Nephron (organoid): ENCODE measurements at regions not wholly inside any gene's neighbourhood (a gene's known extent, or its start where the extent isn't known, plus 50 kb on each side); places are given as distances from the start of the nearest gene placed in this dataset.

ENCODE experiments used
- H3K27ac Mint-ChIP-seq, 3 experiments: 2 replicates each; pipeline ENCODE4 v1.8.0; 2020; ENCODE audit warnings: mixed read lengths in 3 of 3, mild to moderate bottlenecking in 2 of 3, moderate library complexity in 1 of 3
- H3K27me3 Mint-ChIP-seq: 2 replicates; pipeline ENCODE4 v1.8.0; 2021; ENCODE audit warnings: low read depth, mild to moderate bottlenecking, moderate library complexity, mixed read lengths
- H3K36me3 Mint-ChIP-seq: 2 replicates; pipeline ENCODE4 v1.8.0; 2020; ENCODE audit warnings: low read depth, mixed read lengths
- H3K4me1 Mint-ChIP-seq: 2 replicates; pipeline ENCODE4 v1.8.0; 2020; ENCODE audit warnings: mixed read lengths
- H3K4me3 Mint-ChIP-seq, 3 experiments: 2 replicates each; pipeline ENCODE4 v1.8.0; 2020; ENCODE audit warnings: mild to moderate bottlenecking in 3 of 3, mixed read lengths in 3 of 3, moderate library complexity in 2 of 3
- H3K9me3 Mint-ChIP-seq: 2 replicates; pipeline ENCODE4 v1.8.0; 2020; ENCODE audit warnings: mixed read lengths
- CTCF ChIP-seq, 3 experiments: fragments of 200-600 bp; sonication (generic); IDR thresholded peaks; one replicate each; pipeline ENCODE4 v1.5.0; 2021; ENCODE audit warnings: antibody characterized with exemption in 3 of 3; ENCODE audit not compliant: unreplicated experiment in 3 of 3

GRCh38 chr11:27212248-27212780, 150.7 kb downstream of the CCDC34 start:
- peaks cover 85% of the 10 kb centered on the region for H3K4me1 Mint-ChIP-seq
- H3K4me3 Mint-ChIP-seq: no peak overlapping the region
- TF ChIP-seq CTCF (IDR thresholded peaks at IDR 0.05; ENCODE audit: unreplicated experiment in 3 of 3): no peak
- peaks cover 6% of the 10 kb centered on the region for H3K36me3 Mint-ChIP-seq
- H3K27ac Mint-ChIP-seq: peak overlapping the region; percentile 11 to 96 (median 89)
- no peaks in the 10 kb centered on the region for H3K9me3 Mint-ChIP-seq
- no peaks in the 10 kb centered on the region for H3K27me3 Mint-ChIP-seq

GRCh38 chr11:27211370-27212127, 151.5 kb downstream of the CCDC34 start:
- no peaks in the 10 kb centered on the region for H3K27me3 Mint-ChIP-seq
- peaks cover 6% of the 10 kb centered on the region for H3K36me3 Mint-ChIP-seq
- peak overlapping the region in 2 of 3 experiments; percentile 89 to 96 for H3K27ac Mint-ChIP-seq
- no peak overlapping the region for H3K4me3 Mint-ChIP-seq
- TF ChIP-seq CTCF (IDR thresholded peaks at IDR 0.05; ENCODE audit: unreplicated experiment in 3 of 3): peak; percentile 28 to 47 (median 33)
- H3K9me3 Mint-ChIP-seq: no peaks in the 10 kb centered on the region
- peaks cover 82% of the 10 kb centered on the region for H3K4me1 Mint-ChIP-seq

- peaks cover 80% of the 10 kb centered on the region for H3K4me1 Mint-ChIP-seq
- no peak overlapping the region for H3K4me3 Mint-ChIP-seq
- peak overlapping the region in 2 of 3 experiments; percentile 82 to 89 for H3K27ac Mint-ChIP-seq
- peaks cover 6% of the 10 kb centered on the region for H3K36me3 Mint-ChIP-seq
- TF ChIP-seq CTCF (IDR thresholded peaks at IDR 0.05; ENCODE audit: unreplicated experiment in 3 of 3): no peak
- no peaks in the 10 kb centered on the region for H3K27me3 Mint-ChIP-seq
- no peaks in the 10 kb centered on the region for H3K9me3 Mint-ChIP-seq
Observed at GRCh38 chr11:27210531-27210930, 152.5 kb downstream of the CCDC34 start.

GRCh38 chr11:27209562-27210005, 153.4 kb downstream of the CCDC34 start:
- peaks cover 81% of the 10 kb centered on the region for H3K4me1 Mint-ChIP-seq

GRCh38 chr11:27208846-27209245, 154.2 kb downstream of the CCDC34 start:
- Mint-ChIP-seq H3K4me3 (no peak overlapping the region), H3K27me3 (no peaks in the 10 kb centered on the region), H3K27ac (no peak overlapping the region), H3K36me3 (peaks cover 6% of the 10 kb centered on the region), H3K4me1 (peaks cover 77% of the 10 kb centered on the region), H3K9me3 (no peaks in the 10 kb centered on the region)
- no peak for TF ChIP-seq CTCF (IDR thresholded peaks at IDR 0.05; ENCODE audit: unreplicated experiment in 3 of 3)

More at GRCh38 chr11:27209562-27210005, 153.4 kb downstream of the CCDC34 start:
- no peak overlapping the region for H3K4me3 Mint-ChIP-seq
- peak overlapping the region; percentile 12 to 43 (median 25) for H3K27ac Mint-ChIP-seq
- TF ChIP-seq CTCF (IDR thresholded peaks at IDR 0.05; ENCODE audit: unreplicated experiment in 3 of 3): no peak
- H3K27me3 Mint-ChIP-seq: no peaks in the 10 kb centered on the region
- peaks cover 6% of the 10 kb centered on the region for H3K36me3 Mint-ChIP-seq
- no peaks in the 10 kb centered on the region for H3K9me3 Mint-ChIP-seq
